HG02798 (cell line): ENCODE measurements at regions not wholly inside any gene's neighbourhood (a gene's known extent, or its start where the extent isn't known, plus 50 kb on each side); places are given as distances from the start of the nearest gene placed in this dataset.

Experiments
- ATAC-seq: cut with Tn5 transposase; IDR thresholded peaks from one replicate; pipeline ENCODE4 v1.9.1; 2021; ENCODE audit warnings: mild to moderate bottlenecking; ENCODE audit not compliant: unreplicated experiment, poor library complexity

GRCh38 chr1:38329644-38330043, 283.1 kb upstream of the POU3F1 start:
- ATAC-seq: no peak

- ATAC-seq: no peak
These were observed 281.9 kb upstream of the POU3F1 start for GRCh38 chr1:38328278-38329035.

- no peak for ATAC-seq
These were observed 281.0 kb upstream of the POU3F1 start for GRCh38 chr1:38327559-38327973.

- ATAC-seq: no peak
These were observed 280.3 kb upstream of the POU3F1 start for GRCh38 chr1:38326856-38327255.

- ATAC-seq: no peak
These were observed 279.5 kb upstream of the POU3F1 start for GRCh38 chr1:38326135-38326534.

GRCh38 chr1:38312753-38313152, 266.2 kb upstream of the POU3F1 start:
- no peak for ATAC-seq

- ATAC-seq: no peak
These were observed 263.5 kb upstream of the POU3F1 start for GRCh38 chr1:38310079-38310478.

GRCh38 chr1:38308780-38309179, 262.2 kb upstream of the POU3F1 start:
- no peak for ATAC-seq

GRCh38 chr1:38305666-38306065, 259.1 kb upstream of the POU3F1 start:
- ATAC-seq: no peak

GRCh38 chr1:38303843-38304242, 257.2 kb upstream of the POU3F1 start:
- no peak for ATAC-seq

- ATAC-seq: no peak
These were observed 254.4 kb upstream of the POU3F1 start for GRCh38 chr1:38301040-38301439.

GRCh38 chr1:38300616-38301015, 254.0 kb upstream of the POU3F1 start:
- no peak for ATAC-seq

GRCh38 chr1:38297842-38298241, 251.2 kb upstream of the POU3F1 start:
- ATAC-seq: no peak

GRCh38 chr1:38297246-38297645, 250.7 kb upstream of the POU3F1 start:
- ATAC-seq: no peak

- no peak for ATAC-seq
These were observed 249.5 kb upstream of the POU3F1 start for GRCh38 chr1:38296047-38296446.

- ATAC-seq: no peak
These were observed 247.0 kb upstream of the POU3F1 start for GRCh38 chr1:38293567-38293966.

- no peak for ATAC-seq
These were observed 246.4 kb upstream of the POU3F1 start for GRCh38 chr1:38292969-38293368.

- ATAC-seq: no peak
These were observed 245.4 kb upstream of the POU3F1 start for GRCh38 chr1:38291906-38292521.

- ATAC-seq: no peak
These were observed 244.7 kb upstream of the POU3F1 start for GRCh38 chr1:38291336-38291735.

GRCh38 chr1:38289034-38289433, 242.4 kb upstream of the POU3F1 start:
- no peak for ATAC-seq

- no peak for ATAC-seq
These were observed 241.0 kb upstream of the POU3F1 start for GRCh38 chr1:38287547-38287946.

GRCh38 chr1:38287036-38287435, 240.4 kb upstream of the POU3F1 start:
- ATAC-seq: no peak
